K562 (cell line): ENCODE measurements at regions not wholly inside any gene's neighbourhood (a gene's known extent, or its start where the extent isn't known, plus 50 kb on each side); places are given as distances from the start of the nearest gene placed in this dataset.

Experiments used
- ATAC-seq: fragments of 200-7000 bp; cut with Tn5 transposase; 3 replicates; pipeline ENCODE4 v1.9.1; 2020; ENCODE audit warnings: moderate library complexity
- BruUV-seq: library from RNA; stranded (reverse); fragments of 400-500 nt; replicated peaks from 2 replicates; lab custom pipeline; 2021; lab: Mats Ljungman, UMichigan
- CTCF ChIA-PET: fragments of 300-600 bp; formaldehyde crosslinking; extraction: SDS; loops from one replicate; lab custom pipeline; 2021; ENCODE audit warnings: low intra/inter-chr PET ratio; lab: Yijun Ruan, JAX
- POLR2A ChIA-PET: fragments of 300-600, 350-650 bp; sonication (Branson Sonifier 250); formaldehyde crosslinking; extraction: SDS; loops from one replicate; lab custom pipeline; 2021; ENCODE audit warnings: antibody characterized with exemption, inconsistent platforms; lab: Yijun Ruan, JAX
- DNase-seq, 4 experiments: peaks; one replicate each; pipeline versions ENCODE4 v3.0.0 to v3.0.0-alpha.2; 2011 to 2018; ENCODE audit warnings: low spot score in 3 of 4, mixed read lengths in 3 of 4; ENCODE audit errors: extremely low read depth in 1 of 4
- FAIRE-seq: peaks from 2 replicates; lab custom pipeline; 2011; peaks lifted over from hg19 to GRCh38; lab: Jason Lieb, UNC
- H2AFZ ChIP-seq: 2 replicates; pipeline ENCODE4 v1.6.0; 2011; ENCODE audit warnings: low read depth, low read length, control low read depth, inconsistent platforms
- H3K27ac ChIP-seq: fragments of 200-600 bp; 3 replicates; pipeline ENCODE4 v1.8.0; 2011; ENCODE audit warnings: low read depth, mild to moderate bottlenecking, control low read depth, inconsistent platforms, low read length, moderate library complexity, mixed read lengths; ENCODE audit errors: extremely low read depth
- H3K27me3 ChIP-seq, 2 experiments: fragments of 300-600 bp in 1 of 2; 2 replicates in 1 of 2; 3 replicates in 1 of 2; pipeline versions ENCODE4 v1.6.0 to v1.8.0; 2011; ENCODE audit warnings: inconsistent platforms in 2 of 2, low read length in 2 of 2, mild to moderate bottlenecking in 1 of 2, mixed read lengths in 1 of 2, moderate library complexity in 1 of 2; ENCODE audit not compliant: control insufficient read depth in 2 of 2, insufficient read depth in 2 of 2
- H3K36me3 ChIP-seq: fragments of 300-600 bp; 3 replicates; pipeline ENCODE4 v1.8.0; 2011; ENCODE audit warnings: mild to moderate bottlenecking, low read length, inconsistent platforms; ENCODE audit not compliant: control insufficient read depth, insufficient read depth
- H3K4me1 ChIP-seq, 2 experiments: fragments of 200-600 bp in 1 of 2; replicated peaks in 1 of 2; 2 replicates in 1 of 2; 3 replicates in 1 of 2; pipeline versions ENCODE4 v1.5.1 to v1.8.0; 2011; ENCODE audit warnings: inconsistent platforms in 2 of 2, low read length in 2 of 2, mild to moderate bottlenecking in 1 of 2, mixed read lengths in 1 of 2, moderate library complexity in 1 of 2; ENCODE audit not compliant: control insufficient read depth in 2 of 2, insufficient read depth in 2 of 2
- H3K4me2 ChIP-seq: 2 replicates; pipeline ENCODE4 v1.6.1; 2011; ENCODE audit warnings: low read length, control low read depth, inconsistent platforms, mixed read lengths; ENCODE audit not compliant: insufficient read depth
- H3K4me3 ChIP-seq: fragments of 200-600 bp; sonication (generic), shearing (Covaris generic); 2 replicates; pipeline ENCODE4 v1.5.1; 2016; ENCODE audit warnings: control low read depth, inconsistent platforms
- H3K79me2 ChIP-seq: fragments of 200-600 bp; 3 replicates; pipeline ENCODE4 v1.8.0; 2011; ENCODE audit warnings: low read length, inconsistent platforms; ENCODE audit not compliant: control insufficient read depth, insufficient read depth
- H3K9ac ChIP-seq, 2 experiments: 2 replicates each; pipeline versions ENCODE4 v1.6.0 to v1.6.1; 2011; ENCODE audit warnings: low read depth in 2 of 2, low read length in 2 of 2, control low read depth in 1 of 2, inconsistent platforms in 1 of 2, mild to moderate bottlenecking in 1 of 2, mixed read lengths in 1 of 2; ENCODE audit not compliant: insufficient read depth in 1 of 2
- H3K9me1 ChIP-seq: one replicate; pipeline ENCODE4 v1.6.0; 2011; ENCODE audit warnings: inconsistent platforms, mild to moderate bottlenecking, low read length, moderate library complexity; ENCODE audit not compliant: control insufficient read depth, insufficient read depth
- H3K9me3 ChIP-seq: replicated peaks from 2 replicates; pipeline ENCODE4 v1.5.1; 2011; ENCODE audit warnings: low read depth, low read length, inconsistent platforms; ENCODE audit not compliant: control insufficient read depth, insufficient read depth
- H4K20me1 ChIP-seq: replicated peaks from 2 replicates; pipeline ENCODE4 v1.6.1; 2011; ENCODE audit warnings: low read length, inconsistent platforms, mixed read lengths; ENCODE audit not compliant: control insufficient read depth, insufficient read depth
- ARID3A ChIP-seq: IDR thresholded peaks from 2 replicates; pipeline ENCODE4 v1.6.1; 2012; ENCODE audit warnings: low read depth, low read length, improper control_type of control experiment, borderline replicate concordance
- CREB3 ChIP-seq: fragments of 450-650 bp; conservative IDR thresholded peaks from 2 replicates; pipeline ENCODE4 v1.6.1; 2016; ENCODE audit warnings: missing genetic modification characterization, low read depth, mild to moderate bottlenecking, missing compliant biosample characterization, moderate library complexity
- MAFG ChIP-seq: fragments of 450-650 bp; conservative IDR thresholded peaks from 2 replicates; pipeline ENCODE4 v1.6.1; 2016; ENCODE audit warnings: missing genetic modification characterization, missing compliant biosample characterization
- MED1 ChIP-seq: sonication (generic); formaldehyde crosslinking; IDR thresholded peaks from 2 replicates; pipeline ENCODE4 v1.8.1; 2023; ENCODE audit warnings: missing genetic modification reagents, borderline replicate concordance
- NR2C2 ChIP-seq, 2 experiments: fragments of 200-800 bp in 1 of 2; sonication (Bioruptor generic) in 1 of 2; sonication (generic) in 1 of 2; formaldehyde crosslinking in 1 of 2; IDR thresholded peaks; 2 replicates each; pipeline versions ENCODE4 v1.6.1 to v1.8.0; 2016 to 2022; ENCODE audit warnings: mild to moderate bottlenecking in 1 of 2, missing compliant biosample characterization in 1 of 2, missing genetic modification characterization in 1 of 2, missing genetic modification reagents in 1 of 2
- WGBS: fragments of 100-300 bp; shearing (Covaris generic); methylation state at CpG from one replicate; pipeline ENCODE4 v1.1.6; 2016; ENCODE audit warnings: low coverage, mixed read lengths; ENCODE audit not compliant: insufficient coverage; ENCODE audit errors: missing lambda C conversion rate; 5-methylcytosine and 5-hydroxymethylcytosine counted together
- in situ Hi-C: fragments of 300-500 bp; cut with MboI; formaldehyde crosslinking; loops from 4 replicates; pipeline ENCODE4 v1.15.0; 2018; ENCODE audit warnings: inconsistent platforms, mixed read lengths
- intact Hi-C: fragments of 100-400 bp; cut with micrococcal nuclease; formaldehyde crosslinking; loops from 2 replicates; pipeline ENCODE4 v1.14.2; 2022

- ATAC-seq (no peak), FAIRE-seq (no peak), DNase-seq (no peak)
- in situ Hi-C loops: no loop called here
- WGBS: 0% methylated on average over 2 of the region's 2 CpGs
- Histone ChIP-seq H2AFZ (no peak overlapping the region), H3K9me1 (no peaks in the 10 kb centered on the region), H3K9ac (no peak overlapping the region), H3K27me3 (peaks cover 0 to 6% of the 10 kb centered on the region in 2 experiments; a peak in 2 of 5 replicates), H3K4me1 (no peaks in the 10 kb centered on the region), H3K4me3 (no peak overlapping the region), H3K9me3 (no peaks in the 10 kb centered on the region), H3K79me2 (no peaks in the 10 kb centered on the region), H4K20me1 (no peaks in the 10 kb centered on the region), H3K4me2 (no peak overlapping the region), H3K27ac (no peak overlapping the region), H3K36me3 (no peaks in the 10 kb centered on the region)
- ChIA-PET POLR2A (interaction anchor here (0.6 kb wide), 1 partner anchor 1281 kb away, joined by 4 read pairs; no protein-coding TSS in a partner anchor), CTCF (no interaction called here)
- BruUV-seq: no TSS peak
- TF ChIP-seq ARID3A (no peak), CREB3 (tag) (no peak), MAFG (tag) (no peak), NR2C2 (CRISPR knock-in tag; IDR thresholded peaks at IDR 0.05) (no peak), NR2C2 (tag; IDR thresholded peaks at IDR 0.05) (no peak), MED1 (CRISPR knock-in tag) (no peak)
- intact Hi-C loops: no loop called here
Measured at GRCh38 chr3:187840856-187841255, 95.6 kb upstream of the BCL6 start.
